T-helper 2 cell treated with Interferon-gamma antibody and Interleukin-4, amounts not matched to agents 100 ng/mL and 5 ng/mL, for 36 hours (primary cell): ENCODE measurements at regions not wholly inside any gene's neighbourhood (a gene's known extent, or its start where the extent isn't known, plus 50 kb on each side); places are given as distances from the start of the nearest gene placed in this dataset.

Experiments used
- intact Hi-C: fragments of 100-400 bp; cut with micrococcal nuclease; formaldehyde crosslinking; loops from one replicate; pipeline ENCODE4 v1.15.1; 2023

- intact Hi-C loops = no loop called here
These were observed 274.6 kb upstream of the TBL1XR1 start for GRCh38 chr3:177471733-177472480.

GRCh38 chr3:177473184-177473583, 275.9 kb upstream of the TBL1XR1 start:
- intact Hi-C loops = no loop called here

- intact Hi-C loops = no loop called here
These were observed 276.6 kb upstream of the TBL1XR1 start for GRCh38 chr3:177473903-177474302.

GRCh38 chr3:177474652-177475355, 277.5 kb upstream of the TBL1XR1 start:
- intact Hi-C loops = no loop called here

GRCh38 chr3:177475356-177475665, 278.0 kb upstream of the TBL1XR1 start:
- intact Hi-C loops = no loop called here

- intact Hi-C loops = no loop called here
These were observed 279.2 kb upstream of the TBL1XR1 start for GRCh38 chr3:177476495-177476894.

- intact Hi-C loops = no loop called here
These were observed 279.7 kb upstream of the TBL1XR1 start for GRCh38 chr3:177476921-177477435.

GRCh38 chr3:177478170-177478867, 281.0 kb upstream of the TBL1XR1 start:
- intact Hi-C loops = no loop called here

GRCh38 chr3:177479630-177480029, 282.3 kb upstream of the TBL1XR1 start:
- intact Hi-C loops = no loop called here

GRCh38 chr3:177481329-177481728, 284.0 kb upstream of the TBL1XR1 start:
- intact Hi-C loops = no loop called here

- intact Hi-C loops = no loop called here
These were observed 284.9 kb upstream of the TBL1XR1 start for GRCh38 chr3:177482048-177482691.

- intact Hi-C loops = no loop called here
These were observed 286.1 kb upstream of the TBL1XR1 start for GRCh38 chr3:177483182-177483967.

GRCh38 chr3:177484206-177484605, 286.9 kb upstream of the TBL1XR1 start:
- intact Hi-C loops = no loop called here

- intact Hi-C loops = no loop called here
These were observed 287.6 kb upstream of the TBL1XR1 start for GRCh38 chr3:177484926-177485325.

GRCh38 chr3:177487635-177488186, 290.4 kb upstream of the TBL1XR1 start:
- intact Hi-C loops = no loop called here

- intact Hi-C loops = no loop called here
These were observed 291.5 kb upstream of the TBL1XR1 start for GRCh38 chr3:177488740-177489139.

GRCh38 chr3:177490626-177491025, 293.3 kb upstream of the TBL1XR1 start:
- intact Hi-C loops = no loop called here

- intact Hi-C loops = no loop called here
These were observed 294.2 kb upstream of the TBL1XR1 start for GRCh38 chr3:177491296-177492032.

GRCh38 chr3:177493091-177493490, 295.8 kb upstream of the TBL1XR1 start:
- intact Hi-C loops = no loop called here

GRCh38 chr3:177494216-177494615, 296.9 kb upstream of the TBL1XR1 start:
- intact Hi-C loops = no loop called here
